Adrenal gland (tissue), 9 donors: ENCODE measurements at regions not wholly inside any gene's neighbourhood (a gene's known extent, or its start where the extent isn't known, plus 50 kb on each side); places are given as distances from the start of the nearest gene placed in this dataset.
"Not testable (repeated sequence)": the region's sequence is repeated elsewhere in the genome, so short reads cannot be mapped to it uniquely, and the experiment has no call there.

Source experiments
- DNase-seq, 7 donors: peaks; one replicate each; pipeline ENCODE4 v3.0.0-alpha.2; 2019 to 2020
- H3K27ac ChIP-seq, 5 donors: fragments of 200-600 bp; sonication (generic) in 4 of 5; 1 replicate in 3 of 5; 2 replicates in 2 of 5; pipeline versions ENCODE4 v1.5.1 to v1.8.0; 2016 to 2020; ENCODE audit warnings: mild to moderate bottlenecking in 1 of 5
- H3K27me3 ChIP-seq: fragments of 200-600 bp; 2 replicates; pipeline ENCODE4 v1.8.0; 2021
- H3K36me3 ChIP-seq, 2 donors: fragments of 200-600 bp; replicated peaks in 1 of 2; 1 replicate in 1 of 2; 2 replicates in 1 of 2; pipeline versions ENCODE4 v1.5.1 to v1.8.0; 2018 to 2022
- H3K4me1 ChIP-seq, 2 donors: fragments of 200-600 bp; replicated peaks in 1 of 2; 1 replicate in 1 of 2; 2 replicates in 1 of 2; pipeline versions ENCODE4 v1.5.1 to v1.8.0; 2018 to 2021
- H3K4me3 ChIP-seq, 4 donors: fragments of 200-600 bp; sonication (generic) in 3 of 4; one replicate each; pipeline ENCODE4 v1.5.1; 2016 to 2018
- H3K9me3 ChIP-seq, 3 donors: fragments of 200-600 bp; sonication (generic) in 1 of 3; replicated peaks in 1 of 3; 1 replicate in 2 of 3; 2 replicates in 1 of 3; pipeline versions ENCODE4 v1.5.1 to v1.8.0; 2016 to 2021
- CTCF ChIP-seq, 6 experiments: fragments of 450-650 bp in 4 of 6; fragments of 200-600 bp in 2 of 6; sonication (generic) in 1 of 6; IDR thresholded peaks; 1 replicate in 5 of 6; 2 replicates in 1 of 6; pipeline versions ENCODE4 v1.5.1 to v1.8.0; 2016 to 2021; ENCODE audit warnings: antibody characterized with exemption in 6 of 6, mild to moderate bottlenecking in 2 of 6, moderate library complexity in 1 of 6
- POLR2A ChIP-seq, 2 donors: fragments of 450-650 bp; IDR thresholded peaks; one replicate each; pipeline ENCODE4 v1.6.1; 2017; ENCODE audit warnings: antibody characterized with exemption in 2 of 2, mild to moderate bottlenecking in 2 of 2, moderate library complexity in 1 of 2
- WGBS, 4 donors: extraction: QIAGEN DNeasy Blood & Tissue Kit in 2 of 4; methylation state at CpG; one replicate each; pipeline versions ENCODE4 v1.1.5 to v1.1.7; 2013 to 2017; 5-methylcytosine and 5-hydroxymethylcytosine counted together
- intact Hi-C, 2 donors: fragments of 100-400 bp; cut with DNase I; formaldehyde crosslinking; loops; one replicate each; pipeline versions ENCODE4 v1.14.1 to v1.15.0; 2022 to 2023
- donor health status: healthy with polysubstance abuse.
- donor health status: Bipolar disorder and iron deficiency.
- donor health status: DM: yes; HTN: yes; CAD: no.
- donor health status: DM: no; HTN: no; CAD: no.
- donor health status: DM: no; HTN: no; CAD: no.

DNA sequence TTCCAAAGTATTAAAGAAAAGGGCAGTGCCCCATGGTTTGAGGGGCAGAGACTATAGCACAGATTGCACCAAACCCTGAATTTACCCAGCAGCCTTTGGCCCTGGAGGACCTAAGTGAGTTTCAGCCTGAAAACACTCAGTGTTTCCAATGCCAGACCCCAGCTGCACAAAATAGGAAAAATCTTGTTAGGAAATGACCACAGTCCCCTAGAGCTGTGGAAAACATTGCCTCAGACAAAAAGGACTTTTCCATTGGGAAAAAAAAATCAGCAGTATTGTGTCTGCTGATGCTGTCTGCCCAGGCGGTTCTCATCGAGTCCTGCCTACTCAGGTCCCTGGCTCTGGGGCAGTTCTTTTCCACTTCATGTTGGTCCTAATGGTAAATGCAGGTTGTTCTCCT, 121.7 kb upstream of the DLG1 start:
- no peak for TF ChIP-seq POLR2A (IDR thresholded peaks at IDR 0.05)
- TF ChIP-seq CTCF (IDR thresholded peaks at IDR 0.05) = no peak
- Histone ChIP-seq H3K36me3 (no peaks in the 10 kb centered on the region), H3K27me3 (no peaks in the 10 kb centered on the region), H3K4me1 (peaks cover 3 to 4% of the 10 kb centered on the region in 2 donors), H3K4me3 (no peak overlapping the region), H3K27ac (no peak overlapping the region), H3K9me3 (no peaks in the 10 kb centered on the region)
- no peak for DNase-seq
- intact Hi-C loops = no loop called here
- WGBS, 4 donors = 83 to 95% (median 92%) methylated on average over 2 of the region's 2 CpGs

DNA sequence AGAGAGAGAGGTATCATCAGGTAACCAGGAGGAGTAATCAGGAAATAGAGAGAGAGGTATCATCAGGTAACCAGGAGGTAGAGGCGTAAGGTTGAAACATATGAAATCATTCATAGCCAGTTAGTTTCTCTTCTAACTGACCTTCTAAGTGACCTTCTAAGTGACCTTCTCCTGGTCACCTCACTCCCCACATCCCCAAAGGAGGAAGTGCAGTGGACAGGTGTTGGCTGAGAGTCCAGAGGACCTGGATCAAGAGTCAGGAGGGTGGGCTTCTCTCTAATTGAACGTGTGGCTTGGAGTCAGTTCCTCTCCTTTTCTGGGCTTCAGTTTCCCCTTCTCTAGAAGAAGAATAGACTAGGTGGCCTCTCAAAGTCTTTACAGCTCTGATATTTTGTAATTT, 121.3 kb upstream of the DLG1 start:
- intact Hi-C loops = no loop called here
- Histone ChIP-seq H3K4me1 (peaks cover 3 to 4% of the 10 kb centered on the region in 2 donors), H3K27me3 (no peaks in the 10 kb centered on the region), H3K9me3 (no peaks in the 10 kb centered on the region), H3K36me3 (no peaks in the 10 kb centered on the region), H3K4me3 (no peak overlapping the region), H3K27ac (no peak overlapping the region)
- TF ChIP-seq CTCF (IDR thresholded peaks at IDR 0.05) (no peak), POLR2A (IDR thresholded peaks at IDR 0.05) (no peak)
- DNase-seq = no peak
- 79 to 87% (median 85%) methylated on average over 2 of the region's 2 CpGs for WGBS, 4 donors

DNA sequence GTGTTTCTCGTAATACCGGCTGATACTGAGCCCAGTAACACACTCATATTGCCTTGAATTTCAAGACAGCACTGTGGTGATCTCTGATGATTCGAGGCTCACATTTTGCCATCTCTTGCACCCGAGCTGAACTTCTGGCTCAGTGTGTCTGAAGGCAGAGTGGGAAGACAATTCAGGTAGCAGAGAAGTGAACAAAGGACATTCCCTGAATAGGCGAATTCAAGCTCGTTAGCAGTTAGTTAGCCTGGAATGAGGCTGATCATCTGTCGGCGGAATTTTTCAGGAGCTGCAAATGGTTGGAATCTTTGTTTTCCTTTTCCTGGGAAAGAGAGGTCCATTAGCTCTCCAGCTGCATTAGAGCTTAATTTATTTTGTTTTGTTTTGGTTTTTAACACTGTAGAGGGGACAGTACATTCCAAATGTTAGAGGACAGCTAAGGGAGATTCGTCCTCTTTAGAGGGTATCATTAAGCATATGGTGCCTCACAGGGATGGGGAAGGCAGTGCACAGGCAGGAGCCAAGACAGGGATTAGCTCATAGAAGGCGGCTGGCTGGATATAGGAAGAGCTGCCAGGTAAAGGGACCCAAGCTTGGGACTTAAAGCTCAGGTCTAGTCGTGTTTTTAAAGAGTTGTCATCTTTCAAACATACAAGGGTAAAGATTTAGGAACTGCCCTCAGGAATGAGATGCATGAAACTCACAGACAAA, 119.7 kb upstream of the DLG1 start:
- Histone ChIP-seq H3K27me3 (no peaks in the 10 kb centered on the region), H3K4me1 (peaks cover 3 to 4% of the 10 kb centered on the region in 2 donors), H3K36me3 (no peaks in the 10 kb centered on the region), H3K27ac (no peak overlapping the region), H3K9me3 (no peaks in the 10 kb centered on the region), H3K4me3 (no peak overlapping the region)
- WGBS, 4 donors = 63 to 74% (median 70%) methylated on average over 11 of the region's 11 CpGs
- DNase-seq = no peak
- no peak for TF ChIP-seq POLR2A (IDR thresholded peaks at IDR 0.05)
- no peak for TF ChIP-seq CTCF (IDR thresholded peaks at IDR 0.05)
- intact Hi-C loops = no loop called here

DNA sequence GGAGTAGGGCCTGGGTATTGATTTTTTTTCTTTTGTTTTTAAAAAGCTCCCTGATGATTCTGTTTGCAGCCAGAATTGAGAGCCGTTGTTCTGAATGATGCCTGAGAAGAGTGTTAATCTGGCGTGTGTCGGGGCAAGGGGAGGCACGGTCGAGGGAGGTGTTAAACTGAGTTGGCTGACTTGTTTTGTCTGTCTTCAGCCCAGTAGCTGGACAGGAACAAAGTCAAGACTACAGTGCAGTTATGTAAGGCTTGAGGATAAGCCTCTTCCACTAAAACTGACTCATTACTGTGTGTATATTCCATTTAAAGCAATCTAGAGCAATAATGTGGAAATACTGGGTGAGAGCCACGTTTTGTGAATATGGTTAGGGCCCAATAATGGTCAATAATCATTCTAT, 119.0 kb upstream of the DLG1 start:
- Histone ChIP-seq H3K4me3 (no peak overlapping the region), H3K27ac (no peak overlapping the region), H3K36me3 (no peaks in the 10 kb centered on the region), H3K27me3 (no peaks in the 10 kb centered on the region), H3K4me1 (peaks cover 3 to 4% of the 10 kb centered on the region in 2 donors), H3K9me3 (no peaks in the 10 kb centered on the region)
- no peak for DNase-seq
- TF ChIP-seq CTCF (IDR thresholded peaks at IDR 0.05) (no peak), POLR2A (IDR thresholded peaks at IDR 0.05) (no peak)
- WGBS, 4 donors = 52 to 80% (median 76%) methylated on average over 6 of the region's 6 CpGs
- intact Hi-C loops = no loop called here

- H3K36me3 ChIP-seq, H3K27me3 ChIP-seq, H3K4me1 ChIP-seq, H3K4me3 ChIP-seq, DNase-seq, H3K27ac ChIP-seq, H3K9me3 ChIP-seq, intact Hi-C loops: not testable (repeated sequence)
- WGBS, 4 donors = 73 to 90% (median 88%) methylated on average over 1 to 2 of the region's 2 CpGs
Measured at GRCh38 chr3:197411899-197412298, 113.5 kb upstream of the DLG1 start.

GRCh38 chr3:197410170-197410569, 111.8 kb upstream of the DLG1 start:
- 92 to 96% (median 95%) methylated on average over 9 to 11 of the region's 11 CpGs for WGBS, 4 donors
- intact Hi-C loops, H3K4me1 ChIP-seq, H3K9me3 ChIP-seq, H3K27ac ChIP-seq, H3K27me3 ChIP-seq, DNase-seq, H3K4me3 ChIP-seq, H3K36me3 ChIP-seq: not testable (repeated sequence)
